Upper lobe of left lung (tissue), 4 donors: ENCODE measurements at regions not wholly inside any gene's neighbourhood (a gene's known extent, or its start where the extent isn't known, plus 50 kb on each side); places are given as distances from the start of the nearest gene placed in this dataset.

Source experiments
- EP300 ChIP-seq, 4 donors: sonication (generic); formaldehyde crosslinking; IDR thresholded peaks; one replicate each; pipeline ENCODE4 v1.5.1; 2017; ENCODE audit warnings: antibody characterized with exemption in 4 of 4, control low read depth in 2 of 4
- POLR2A ChIP-seq, 4 donors: fragments of 450-650 bp; IDR thresholded peaks; one replicate each; pipeline ENCODE4 v1.5.1; 2016 to 2017; ENCODE audit warnings: antibody characterized with exemption in 4 of 4, mild to moderate bottlenecking in 2 of 4
- TF ChIP-seq, protein P1 (sequence below), 6 experiments: fragments of 450-650 bp in 4 of 6; fragments of 200-600 bp in 2 of 6; sonication (generic) in 2 of 6; IDR thresholded peaks; one replicate each; pipeline ENCODE4 v1.5.1; 2016 to 2019; ENCODE audit warnings: antibody characterized with exemption in 6 of 6

DNA sequence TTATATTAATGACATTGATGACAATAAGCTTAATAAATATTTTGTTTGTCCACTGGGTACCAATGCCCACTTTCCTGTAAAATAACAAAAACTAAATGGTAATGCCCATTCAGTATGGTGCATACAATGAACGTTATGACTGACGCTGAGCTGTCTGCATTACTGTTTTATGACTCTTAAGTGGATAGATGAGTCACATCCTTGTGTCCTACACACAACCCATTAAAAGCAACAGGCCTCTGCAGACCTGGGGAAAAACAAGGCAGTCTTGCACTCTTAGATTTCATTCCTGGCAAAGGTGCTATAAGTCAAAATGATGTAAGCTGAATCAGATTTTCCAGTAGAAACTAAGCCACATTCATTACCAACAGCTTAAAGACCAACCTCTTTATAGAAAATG is 176.3 kb upstream of the TMEM45B start:
- TF ChIP-seq, protein P1, sequence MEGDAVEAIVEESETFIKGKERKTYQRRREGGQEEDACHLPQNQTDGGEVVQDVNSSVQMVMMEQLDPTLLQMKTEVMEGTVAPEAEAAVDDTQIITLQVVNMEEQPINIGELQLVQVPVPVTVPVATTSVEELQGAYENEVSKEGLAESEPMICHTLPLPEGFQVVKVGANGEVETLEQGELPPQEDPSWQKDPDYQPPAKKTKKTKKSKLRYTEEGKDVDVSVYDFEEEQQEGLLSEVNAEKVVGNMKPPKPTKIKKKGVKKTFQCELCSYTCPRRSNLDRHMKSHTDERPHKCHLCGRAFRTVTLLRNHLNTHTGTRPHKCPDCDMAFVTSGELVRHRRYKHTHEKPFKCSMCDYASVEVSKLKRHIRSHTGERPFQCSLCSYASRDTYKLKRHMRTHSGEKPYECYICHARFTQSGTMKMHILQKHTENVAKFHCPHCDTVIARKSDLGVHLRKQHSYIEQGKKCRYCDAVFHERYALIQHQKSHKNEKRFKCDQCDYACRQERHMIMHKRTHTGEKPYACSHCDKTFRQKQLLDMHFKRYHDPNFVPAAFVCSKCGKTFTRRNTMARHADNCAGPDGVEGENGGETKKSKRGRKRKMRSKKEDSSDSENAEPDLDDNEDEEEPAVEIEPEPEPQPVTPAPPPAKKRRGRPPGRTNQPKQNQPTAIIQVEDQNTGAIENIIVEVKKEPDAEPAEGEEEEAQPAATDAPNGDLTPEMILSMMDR (IDR thresholded peaks at IDR 0.05) = no peak
- TF ChIP-seq POLR2A (IDR thresholded peaks at IDR 0.05) (no peak), EP300 (IDR thresholded peaks at IDR 0.05) (no peak)
